HG02885 (cell line): ENCODE measurements at regions not wholly inside any gene's neighbourhood (a gene's known extent, or its start where the extent isn't known, plus 50 kb on each side); places are given as distances from the start of the nearest gene placed in this dataset.

Experiments used
- ATAC-seq: cut with Tn5 transposase; IDR thresholded peaks from one replicate; pipeline ENCODE4 v1.9.1; 2021; ENCODE audit warnings: mild to moderate bottlenecking; ENCODE audit not compliant: unreplicated experiment, poor library complexity

- ATAC-seq: no peak
Observed at GRCh38 chr1:87505391-87505983, 176.8 kb downstream of the LMO4 start.

GRCh38 chr1:87506147-87506546 is 177.5 kb downstream of the LMO4 start:
- ATAC-seq: no peak

- ATAC-seq: no peak
Observed at GRCh38 chr1:87508247-87508787, 179.6 kb downstream of the LMO4 start.

- no peak for ATAC-seq
Observed at GRCh38 chr1:87510540-87510939, 181.9 kb downstream of the LMO4 start.

GRCh38 chr1:87511449-87511848 is 182.8 kb downstream of the LMO4 start:
- ATAC-seq: no peak

- no peak for ATAC-seq
Observed at GRCh38 chr1:87512431-87512830, 183.8 kb downstream of the LMO4 start.

GRCh38 chr1:87513255-87513654 is 184.6 kb downstream of the LMO4 start:
- no peak for ATAC-seq

GRCh38 chr1:87513966-87514660 is 185.4 kb downstream of the LMO4 start:
- ATAC-seq: no peak

GRCh38 chr1:87515781-87516180 is 187.1 kb downstream of the LMO4 start:
- no peak for ATAC-seq

- ATAC-seq: no peak
Observed at GRCh38 chr1:87518794-87519193, 190.1 kb downstream of the LMO4 start.

- no peak for ATAC-seq
Observed at GRCh38 chr1:87521452-87521851, 192.8 kb downstream of the LMO4 start.

GRCh38 chr1:87523466-87523865 is 194.8 kb downstream of the LMO4 start:
- ATAC-seq: peak; percentile 58

GRCh38 chr1:87524021-87524754 is 195.5 kb downstream of the LMO4 start:
- ATAC-seq: no peak

- no peak for ATAC-seq
Observed at GRCh38 chr1:87528754-87529517, 200.3 kb downstream of the LMO4 start.

- no peak for ATAC-seq
Observed at GRCh38 chr1:87530042-87530807, 201.5 kb downstream of the LMO4 start.

GRCh38 chr1:87535551-87535950 is 206.9 kb downstream of the LMO4 start:
- no peak for ATAC-seq

- ATAC-seq: no peak
Observed at GRCh38 chr1:87539147-87539546, 210.5 kb downstream of the LMO4 start.

- ATAC-seq: no peak
Observed at GRCh38 chr1:87542697-87543096, 214.0 kb downstream of the LMO4 start.

GRCh38 chr1:87549738-87550137 is 221.1 kb downstream of the LMO4 start:
- ATAC-seq: no peak

GRCh38 chr1:87553511-87553910 is 224.8 kb downstream of the LMO4 start:
- ATAC-seq: no peak
